K562 (cell line): ENCODE measurements at regions not wholly inside any gene's neighbourhood (a gene's known extent, or its start where the extent isn't known, plus 50 kb on each side); places are given as distances from the start of the nearest gene placed in this dataset.

Experiments used
- ATAC-seq: fragments of 200-7000 bp; cut with Tn5 transposase; 3 replicates; pipeline ENCODE4 v1.9.1; 2020; ENCODE audit warnings: moderate library complexity
- BruUV-seq: library from RNA; stranded (reverse); fragments of 400-500 nt; replicated peaks from 2 replicates; lab custom pipeline; 2021; lab: Mats Ljungman, UMichigan
- CTCF ChIA-PET: fragments of 300-600 bp; formaldehyde crosslinking; extraction: SDS; loops from one replicate; lab custom pipeline; 2021; ENCODE audit warnings: low intra/inter-chr PET ratio; lab: Yijun Ruan, JAX
- POLR2A ChIA-PET: fragments of 300-600, 350-650 bp; sonication (Branson Sonifier 250); formaldehyde crosslinking; extraction: SDS; loops from one replicate; lab custom pipeline; 2021; ENCODE audit warnings: antibody characterized with exemption, inconsistent platforms; lab: Yijun Ruan, JAX
- DNase-seq, 4 experiments: peaks; one replicate each; pipeline versions ENCODE4 v3.0.0 to v3.0.0-alpha.2; 2011 to 2018; ENCODE audit warnings: low spot score in 3 of 4, mixed read lengths in 3 of 4; ENCODE audit errors: extremely low read depth in 1 of 4
- FAIRE-seq: peaks from 2 replicates; lab custom pipeline; 2011; peaks lifted over from hg19 to GRCh38; lab: Jason Lieb, UNC
- H2AFZ ChIP-seq: 2 replicates; pipeline ENCODE4 v1.6.0; 2011; ENCODE audit warnings: low read depth, low read length, control low read depth, inconsistent platforms
- H3K27ac ChIP-seq: fragments of 200-600 bp; 3 replicates; pipeline ENCODE4 v1.8.0; 2011; ENCODE audit warnings: low read depth, mild to moderate bottlenecking, control low read depth, inconsistent platforms, low read length, moderate library complexity, mixed read lengths; ENCODE audit errors: extremely low read depth
- H3K27me3 ChIP-seq, 2 experiments: fragments of 300-600 bp in 1 of 2; 2 replicates in 1 of 2; 3 replicates in 1 of 2; pipeline versions ENCODE4 v1.6.0 to v1.8.0; 2011; ENCODE audit warnings: inconsistent platforms in 2 of 2, low read length in 2 of 2, mild to moderate bottlenecking in 1 of 2, mixed read lengths in 1 of 2, moderate library complexity in 1 of 2; ENCODE audit not compliant: control insufficient read depth in 2 of 2, insufficient read depth in 2 of 2
- H3K36me3 ChIP-seq: fragments of 300-600 bp; 3 replicates; pipeline ENCODE4 v1.8.0; 2011; ENCODE audit warnings: mild to moderate bottlenecking, low read length, inconsistent platforms; ENCODE audit not compliant: control insufficient read depth, insufficient read depth
- H3K4me1 ChIP-seq, 2 experiments: fragments of 200-600 bp in 1 of 2; replicated peaks in 1 of 2; 2 replicates in 1 of 2; 3 replicates in 1 of 2; pipeline versions ENCODE4 v1.5.1 to v1.8.0; 2011; ENCODE audit warnings: inconsistent platforms in 2 of 2, low read length in 2 of 2, mild to moderate bottlenecking in 1 of 2, mixed read lengths in 1 of 2, moderate library complexity in 1 of 2; ENCODE audit not compliant: control insufficient read depth in 2 of 2, insufficient read depth in 2 of 2
- H3K4me2 ChIP-seq: 2 replicates; pipeline ENCODE4 v1.6.1; 2011; ENCODE audit warnings: low read length, control low read depth, inconsistent platforms, mixed read lengths; ENCODE audit not compliant: insufficient read depth
- H3K4me3 ChIP-seq: fragments of 200-600 bp; sonication (generic), shearing (Covaris generic); 2 replicates; pipeline ENCODE4 v1.5.1; 2016; ENCODE audit warnings: control low read depth, inconsistent platforms
- H3K79me2 ChIP-seq: fragments of 200-600 bp; 3 replicates; pipeline ENCODE4 v1.8.0; 2011; ENCODE audit warnings: low read length, inconsistent platforms; ENCODE audit not compliant: control insufficient read depth, insufficient read depth
- H3K9ac ChIP-seq, 2 experiments: 2 replicates each; pipeline versions ENCODE4 v1.6.0 to v1.6.1; 2011; ENCODE audit warnings: low read depth in 2 of 2, low read length in 2 of 2, control low read depth in 1 of 2, inconsistent platforms in 1 of 2, mild to moderate bottlenecking in 1 of 2, mixed read lengths in 1 of 2; ENCODE audit not compliant: insufficient read depth in 1 of 2
- H3K9me1 ChIP-seq: one replicate; pipeline ENCODE4 v1.6.0; 2011; ENCODE audit warnings: inconsistent platforms, mild to moderate bottlenecking, low read length, moderate library complexity; ENCODE audit not compliant: control insufficient read depth, insufficient read depth
- H3K9me3 ChIP-seq: replicated peaks from 2 replicates; pipeline ENCODE4 v1.5.1; 2011; ENCODE audit warnings: low read depth, low read length, inconsistent platforms; ENCODE audit not compliant: control insufficient read depth, insufficient read depth
- H4K20me1 ChIP-seq: replicated peaks from 2 replicates; pipeline ENCODE4 v1.6.1; 2011; ENCODE audit warnings: low read length, inconsistent platforms, mixed read lengths; ENCODE audit not compliant: control insufficient read depth, insufficient read depth
- GTF2A2 ChIP-seq: IDR thresholded peaks from 2 replicates; pipeline ENCODE4 v1.6.1; 2016; ENCODE audit warnings: mild to moderate bottlenecking, missing genetic modification characterization, missing compliant biosample characterization
- KDM1A ChIP-seq, 2 experiments: fragments of 450-650 bp; IDR thresholded peaks; 2 replicates each; pipeline ENCODE4 v1.6.1; 2016; ENCODE audit warnings: mild to moderate bottlenecking in 2 of 2
- ZBTB7A ChIP-seq: IDR thresholded peaks from 2 replicates; pipeline ENCODE4 v1.6.1; 2011; ENCODE audit warnings: low read depth, mild to moderate bottlenecking, low read length, moderate library complexity, borderline replicate concordance; ENCODE audit not compliant: control insufficient read depth
- ZNF263 ChIP-seq: sonication (generic); formaldehyde crosslinking; IDR thresholded peaks from 2 replicates; pipeline ENCODE4 v1.8.0; 2022; ENCODE audit warnings: mild to moderate bottlenecking, missing genetic modification reagents, borderline replicate concordance
- WGBS: fragments of 100-300 bp; shearing (Covaris generic); methylation state at CpG from one replicate; pipeline ENCODE4 v1.1.6; 2016; ENCODE audit warnings: low coverage, mixed read lengths; ENCODE audit not compliant: insufficient coverage; ENCODE audit errors: missing lambda C conversion rate; 5-methylcytosine and 5-hydroxymethylcytosine counted together
- in situ Hi-C: fragments of 300-500 bp; cut with MboI; formaldehyde crosslinking; loops from 4 replicates; pipeline ENCODE4 v1.15.0; 2018; ENCODE audit warnings: inconsistent platforms, mixed read lengths
- intact Hi-C: fragments of 100-400 bp; cut with micrococcal nuclease; formaldehyde crosslinking; loops from 2 replicates; pipeline ENCODE4 v1.14.2; 2022
- TF ChIP-seq, protein P1 (sequence below), 2 experiments: fragments of 450-650 bp in 1 of 2; sonication (generic) in 1 of 2; formaldehyde crosslinking in 1 of 2; IDR thresholded peaks in 1 of 2; conservative IDR thresholded peaks in 1 of 2; 2 replicates each; pipeline versions ENCODE4 v1.6.1 to v1.8.1; 2016 to 2023; ENCODE audit warnings: mild to moderate bottlenecking in 2 of 2, moderate library complexity in 2 of 2, inconsistent platforms in 1 of 2, missing genetic modification reagents in 1 of 2
- TF ChIP-seq, protein P2 (sequence below): fragments of 250-450 bp; sonication (Bioruptor Pico); IDR thresholded peaks from 2 replicates; pipeline ENCODE4 v1.8.0; 2022; ENCODE audit warnings: inconsistent platforms
- TF ChIP-seq, protein P3 (sequence below): fragments of 450-650 bp; conservative IDR thresholded peaks from 2 replicates; pipeline ENCODE4 v1.6.1; 2016; ENCODE audit warnings: missing genetic modification characterization, low read depth, mild to moderate bottlenecking, control low read depth, missing compliant biosample characterization

DNA sequence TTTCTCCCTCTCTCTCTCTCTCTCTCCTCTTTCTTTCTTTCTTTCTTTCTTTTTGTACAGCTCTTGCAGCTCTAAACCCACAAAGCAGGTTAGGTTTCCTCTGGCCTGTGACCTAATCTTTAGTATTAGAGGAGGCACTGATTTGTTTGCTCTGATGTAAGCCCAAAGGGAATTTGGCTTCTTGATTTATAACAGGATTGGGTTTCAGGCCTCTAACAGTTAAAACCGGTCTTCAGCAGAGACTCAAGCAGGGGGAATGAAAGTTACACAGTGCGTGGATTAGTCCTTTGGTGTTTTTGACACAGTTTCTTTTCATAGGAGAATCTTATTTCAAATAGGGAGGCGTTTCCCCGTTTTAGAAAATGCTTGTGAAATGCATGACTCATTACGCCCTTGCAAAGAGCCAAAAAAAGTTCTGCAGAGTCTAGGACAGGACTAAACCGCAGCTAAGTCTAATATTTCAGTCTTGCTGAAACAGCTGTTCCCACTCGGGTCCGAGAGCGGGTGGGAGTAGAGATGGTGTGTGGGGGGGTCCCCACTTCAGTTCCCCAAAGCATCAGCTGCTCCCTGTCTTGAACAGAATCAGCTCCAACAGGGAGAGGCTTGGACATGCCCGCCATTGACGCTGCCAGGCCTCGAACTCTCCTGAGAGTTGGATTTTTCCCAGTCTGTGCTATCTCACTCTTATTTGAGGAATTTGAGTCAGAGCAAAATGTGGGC is 296.5 kb upstream of the PITRM1 start:
- CTCF ChIA-PET = no interaction called here
- BruUV-seq = no TSS peak
- Histone ChIP-seq H3K36me3 (no peaks in the 10 kb centered on the region), H3K9me1 (no peaks in the 10 kb centered on the region), H3K9me3 (no peaks in the 10 kb centered on the region), H2AFZ (no peak overlapping the region), H4K20me1 (peaks cover 11% of the 10 kb centered on the region), H3K27me3 (peaks cover 4 to 23% of the 10 kb centered on the region in 2 experiments; a peak in 3 of 5 replicates), H3K27ac (no peak overlapping the region), H3K4me1 (no peaks in the 10 kb centered on the region; a peak in 2 of 5 replicates), H3K9ac (no peak overlapping the region), H3K4me2 (no peak overlapping the region), H3K79me2 (no peaks in the 10 kb centered on the region), H3K4me3 (no peak overlapping the region)
- no peak for FAIRE-seq
- DNase-seq = no peak
- WGBS = 12% methylated on average over 12 of the region's 12 CpGs
- POLR2A ChIA-PET = no interaction called here
- ATAC-seq = no peak
- intact Hi-C loops = no loop called here
- TF ChIP-seq, protein P1, sequence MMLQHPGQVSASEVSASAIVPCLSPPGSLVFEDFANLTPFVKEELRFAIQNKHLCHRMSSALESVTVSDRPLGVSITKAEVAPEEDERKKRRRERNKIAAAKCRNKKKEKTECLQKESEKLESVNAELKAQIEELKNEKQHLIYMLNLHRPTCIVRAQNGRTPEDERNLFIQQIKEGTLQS (IDR thresholded peaks at IDR 0.05) = peak; percentile 13; the same call in 1 of the 2 replicates
- TF ChIP-seq, protein P1 (CRISPR knock-in tag; conservative IDR thresholded peaks at IDR 0.05) = no peak
- TF ChIP-seq, protein P2, sequence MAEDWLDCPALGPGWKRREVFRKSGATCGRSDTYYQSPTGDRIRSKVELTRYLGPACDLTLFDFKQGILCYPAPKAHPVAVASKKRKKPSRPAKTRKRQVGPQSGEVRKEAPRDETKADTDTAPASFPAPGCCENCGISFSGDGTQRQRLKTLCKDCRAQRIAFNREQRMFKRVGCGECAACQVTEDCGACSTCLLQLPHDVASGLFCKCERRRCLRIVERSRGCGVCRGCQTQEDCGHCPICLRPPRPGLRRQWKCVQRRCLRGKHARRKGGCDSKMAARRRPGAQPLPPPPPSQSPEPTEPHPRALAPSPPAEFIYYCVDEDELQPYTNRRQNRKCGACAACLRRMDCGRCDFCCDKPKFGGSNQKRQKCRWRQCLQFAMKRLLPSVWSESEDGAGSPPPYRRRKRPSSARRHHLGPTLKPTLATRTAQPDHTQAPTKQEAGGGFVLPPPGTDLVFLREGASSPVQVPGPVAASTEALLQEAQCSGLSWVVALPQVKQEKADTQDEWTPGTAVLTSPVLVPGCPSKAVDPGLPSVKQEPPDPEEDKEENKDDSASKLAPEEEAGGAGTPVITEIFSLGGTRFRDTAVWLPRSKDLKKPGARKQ (CRISPR knock-in tag) = no peak
- TF ChIP-seq GTF2A2 (no peak), ZNF263 (CRISPR knock-in tag) (no peak), KDM1A (IDR thresholded peaks at IDR 0.05) (peak; percentile 47 to 72; a peak in 3 of 4 replicates), ZBTB7A (no peak)
- TF ChIP-seq, protein P3, sequence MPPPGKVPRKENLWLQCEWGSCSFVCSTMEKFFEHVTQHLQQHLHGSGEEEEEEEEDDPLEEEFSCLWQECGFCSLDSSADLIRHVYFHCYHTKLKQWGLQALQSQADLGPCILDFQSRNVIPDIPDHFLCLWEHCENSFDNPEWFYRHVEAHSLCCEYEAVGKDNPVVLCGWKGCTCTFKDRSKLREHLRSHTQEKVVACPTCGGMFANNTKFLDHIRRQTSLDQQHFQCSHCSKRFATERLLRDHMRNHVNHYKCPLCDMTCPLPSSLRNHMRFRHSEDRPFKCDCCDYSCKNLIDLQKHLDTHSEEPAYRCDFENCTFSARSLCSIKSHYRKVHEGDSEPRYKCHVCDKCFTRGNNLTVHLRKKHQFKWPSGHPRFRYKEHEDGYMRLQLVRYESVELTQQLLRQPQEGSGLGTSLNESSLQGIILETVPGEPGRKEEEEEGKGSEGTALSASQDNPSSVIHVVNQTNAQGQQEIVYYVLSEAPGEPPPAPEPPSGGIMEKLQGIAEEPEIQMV = peak; percentile 85
- in situ Hi-C loops = no loop called here
